Keratinocyte (primary cell): ENCODE measurements at regions not wholly inside any gene's neighbourhood (a gene's known extent, or its start where the extent isn't known, plus 50 kb on each side); places are given as distances from the start of the nearest gene placed in this dataset.
"Not testable (repeated sequence)": the region's sequence is repeated elsewhere in the genome, so short reads cannot be mapped to it uniquely, and the experiment has no call there.

Experiments used
- DNase-seq: peaks from one replicate; pipeline ENCODE4 v3.0.0-alpha.2; 2011; ENCODE audit warnings: low read depth, missing footprints, low spot score
- FAIRE-seq: peaks from 2 replicates; lab custom pipeline; 2011; peaks lifted over from hg19 to GRCh38; lab: Jason Lieb, UNC
- H2AFZ ChIP-seq: 2 replicates; pipeline ENCODE4 v1.6.0; 2012; ENCODE audit warnings: low read length, control low read depth, inconsistent platforms; ENCODE audit not compliant: control insufficient read depth
- H3K27ac ChIP-seq: 2 replicates; pipeline ENCODE4 v1.5.1; 2011; ENCODE audit warnings: low read length; ENCODE audit not compliant: control insufficient read depth, insufficient read depth
- H3K27me3 ChIP-seq: 3 replicates; pipeline ENCODE4 v1.6.0; 2011; ENCODE audit warnings: low read length; ENCODE audit not compliant: control insufficient read depth, insufficient read depth; ENCODE audit errors: extremely low read depth
- H3K36me3 ChIP-seq, 2 experiments: 2 replicates in 1 of 2; 3 replicates in 1 of 2; pipeline ENCODE4 v1.5.1; 2011; ENCODE audit warnings: low read length in 2 of 2, mild to moderate bottlenecking in 1 of 2; ENCODE audit not compliant: control insufficient read depth in 2 of 2, insufficient read depth in 2 of 2; ENCODE audit errors: extremely low read depth in 1 of 2
- H3K4me1 ChIP-seq: 3 replicates; pipeline ENCODE4 v1.5.1; 2011; ENCODE audit warnings: low read length; ENCODE audit not compliant: control insufficient read depth, insufficient read depth; ENCODE audit errors: extremely low read depth
- H3K4me2 ChIP-seq: 3 replicates; pipeline ENCODE4 v1.6.0; 2011; ENCODE audit warnings: low read depth, low read length; ENCODE audit not compliant: control insufficient read depth, insufficient read depth; ENCODE audit errors: extremely low read depth
- H3K4me3 ChIP-seq, 3 experiments: fragments of 200-600 bp in 1 of 3; sonication (generic) in 1 of 3; 2 replicates in 2 of 3; 3 replicates in 1 of 3; pipeline ENCODE4 v1.5.1; 2011 to 2016; ENCODE audit warnings: low read length in 3 of 3, mild to moderate bottlenecking in 3 of 3, control low read depth in 2 of 3, inconsistent platforms in 1 of 3, low read depth in 1 of 3, mixed read lengths in 1 of 3, mixed run types in 1 of 3, moderate library complexity in 1 of 3; ENCODE audit not compliant: control insufficient read depth in 2 of 3, insufficient read depth in 2 of 3; ENCODE audit errors: extremely low read depth in 1 of 3
- H3K79me2 ChIP-seq: 2 replicates; pipeline ENCODE4 v1.6.0; 2012; ENCODE audit warnings: low read length; ENCODE audit not compliant: control insufficient read depth, insufficient read depth
- H3K9ac ChIP-seq: 3 replicates; pipeline ENCODE4 v1.6.0; 2011; ENCODE audit warnings: low read length; ENCODE audit not compliant: control insufficient read depth, insufficient read depth; ENCODE audit errors: extremely low read depth
- H3K9me1 ChIP-seq: 3 replicates; pipeline ENCODE4 v1.6.0; 2011; ENCODE audit warnings: low read length; ENCODE audit not compliant: control insufficient read depth, insufficient read depth; ENCODE audit errors: extremely low read depth
- H3K9me3 ChIP-seq: 2 replicates; pipeline ENCODE4 v1.5.1; 2012; ENCODE audit warnings: low read depth, low read length; ENCODE audit not compliant: control insufficient read depth
- H4K20me1 ChIP-seq: 3 replicates; pipeline ENCODE4 v1.6.0; 2011; ENCODE audit warnings: low read length; ENCODE audit not compliant: control insufficient read depth, insufficient read depth; ENCODE audit errors: extremely low read depth
- EZH2 ChIP-seq: IDR thresholded peaks from one replicate; pipeline ENCODE4 v1.6.1; 2012; ENCODE audit warnings: inconsistent platforms, mild to moderate bottlenecking, low read length, moderate library complexity
- dilution Hi-C: fragments of 300-500 bp; cut with MboI; formaldehyde crosslinking; loops from one replicate; pipeline ENCODE4 v1.7.0; 2020; ENCODE audit warnings: low sequenced_read_pairs; ENCODE audit not compliant: extremely low pct_ligation_motif_present
- TF ChIP-seq, protein P1 (sequence below), 3 experiments: IDR thresholded peaks in 1 of 3; conservative IDR thresholded peaks in 1 of 3; optimal IDR thresholded peaks in 1 of 3; 2 replicates in 2 of 3; 3 replicates in 1 of 3; pipeline versions ENCODE3 to v1.5.1; 2011; ENCODE audit warnings: low read length in 3 of 3, mild to moderate bottlenecking in 3 of 3, moderate library complexity in 2 of 3, control low read depth in 1 of 3, inconsistent platforms in 1 of 3; ENCODE audit not compliant: insufficient read depth in 2 of 3; ENCODE audit errors: extremely low read depth in 1 of 3

DNA sequence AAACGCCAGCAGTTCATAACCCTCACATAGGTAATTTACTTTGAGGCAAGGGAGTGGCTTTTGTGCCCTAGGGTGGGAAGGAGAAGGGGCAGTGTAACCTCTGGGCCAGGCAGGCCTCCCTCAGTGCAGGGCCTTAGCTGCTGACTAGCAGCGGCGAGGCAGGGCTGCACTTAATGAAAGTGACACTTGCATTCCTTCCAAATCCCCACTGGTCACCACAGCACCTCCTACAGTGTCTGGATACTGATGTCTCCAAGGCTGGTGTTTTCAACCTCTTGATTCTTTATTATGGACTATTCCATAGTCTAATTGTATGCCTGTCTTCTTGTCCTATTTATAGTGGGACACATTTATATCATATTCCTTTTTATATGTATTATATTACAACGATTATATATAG lies 152.7 kb downstream of the LY86 start:
- Histone ChIP-seq H3K79me2 (no peaks in the 10 kb centered on the region), H3K27ac (no peak overlapping the region), H3K4me3 (no peak overlapping the region), H3K9me1 (no peaks in the 10 kb centered on the region), H3K9me3 (no peaks in the 10 kb centered on the region), H3K4me2 (no peak overlapping the region), H3K4me1 (no peaks in the 10 kb centered on the region), H3K27me3 (no peaks in the 10 kb centered on the region), H3K9ac (no peak overlapping the region), H3K36me3 (no peaks in the 10 kb centered on the region), H4K20me1 (no peaks in the 10 kb centered on the region), H2AFZ (no peak overlapping the region)
- dilution Hi-C loops = no loop called here
- FAIRE-seq (no peak), DNase-seq (no peak)
- TF ChIP-seq EZH2 = no peak

DNA sequence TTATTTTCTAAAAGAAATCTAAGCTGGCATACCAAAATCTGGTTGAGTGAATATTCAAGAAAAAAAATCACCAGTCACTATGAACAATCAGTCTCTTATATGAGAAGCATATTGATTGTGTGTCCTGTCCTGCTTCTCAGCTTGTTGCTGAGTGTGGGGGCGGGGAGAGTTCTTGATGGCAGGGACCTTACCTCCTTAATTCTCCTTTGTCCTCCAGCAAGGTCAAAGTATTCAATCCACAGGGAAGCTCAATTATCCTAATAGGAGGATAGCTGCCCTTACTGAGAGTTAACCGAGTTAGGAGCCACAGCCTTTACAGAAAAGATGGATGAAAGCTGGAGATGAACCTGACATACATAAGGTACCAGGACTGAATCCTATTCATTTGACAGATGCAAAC lies 154.0 kb downstream of the LY86 start:
- H4K20me1 ChIP-seq = no peaks in the 10 kb centered on the region
- TF ChIP-seq, protein P1, sequence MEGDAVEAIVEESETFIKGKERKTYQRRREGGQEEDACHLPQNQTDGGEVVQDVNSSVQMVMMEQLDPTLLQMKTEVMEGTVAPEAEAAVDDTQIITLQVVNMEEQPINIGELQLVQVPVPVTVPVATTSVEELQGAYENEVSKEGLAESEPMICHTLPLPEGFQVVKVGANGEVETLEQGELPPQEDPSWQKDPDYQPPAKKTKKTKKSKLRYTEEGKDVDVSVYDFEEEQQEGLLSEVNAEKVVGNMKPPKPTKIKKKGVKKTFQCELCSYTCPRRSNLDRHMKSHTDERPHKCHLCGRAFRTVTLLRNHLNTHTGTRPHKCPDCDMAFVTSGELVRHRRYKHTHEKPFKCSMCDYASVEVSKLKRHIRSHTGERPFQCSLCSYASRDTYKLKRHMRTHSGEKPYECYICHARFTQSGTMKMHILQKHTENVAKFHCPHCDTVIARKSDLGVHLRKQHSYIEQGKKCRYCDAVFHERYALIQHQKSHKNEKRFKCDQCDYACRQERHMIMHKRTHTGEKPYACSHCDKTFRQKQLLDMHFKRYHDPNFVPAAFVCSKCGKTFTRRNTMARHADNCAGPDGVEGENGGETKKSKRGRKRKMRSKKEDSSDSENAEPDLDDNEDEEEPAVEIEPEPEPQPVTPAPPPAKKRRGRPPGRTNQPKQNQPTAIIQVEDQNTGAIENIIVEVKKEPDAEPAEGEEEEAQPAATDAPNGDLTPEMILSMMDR (optimal IDR thresholded peaks at IDR 0.05 in 1 of 3, IDR thresholded peaks at IDR 0.05 in 1 of 3, conservative IDR thresholded peaks at IDR 0.05 in 1 of 3; ENCODE audit: extremely low read depth in 1 of 3, insufficient read depth in 2 of 3, low read length in 3 of 3) = no peak
- TF ChIP-seq EZH2 = no peak
- FAIRE-seq (no peak), DNase-seq (no peak)
- no peak overlapping the region for H3K4me2 ChIP-seq
- no peaks in the 10 kb centered on the region for H3K36me3 ChIP-seq
- no peaks in the 10 kb centered on the region for H3K27me3 ChIP-seq
- no peaks in the 10 kb centered on the region for H3K4me1 ChIP-seq
- no peaks in the 10 kb centered on the region for H3K9me1 ChIP-seq
- dilution Hi-C loops = no loop called here
- H3K9ac ChIP-seq = no peak overlapping the region
- H3K79me2 ChIP-seq = no peaks in the 10 kb centered on the region
- no peaks in the 10 kb centered on the region for H3K9me3 ChIP-seq
- H3K4me3 ChIP-seq = no peak overlapping the region
- no peak overlapping the region for H3K27ac ChIP-seq
- no peak overlapping the region for H2AFZ ChIP-seq

DNA sequence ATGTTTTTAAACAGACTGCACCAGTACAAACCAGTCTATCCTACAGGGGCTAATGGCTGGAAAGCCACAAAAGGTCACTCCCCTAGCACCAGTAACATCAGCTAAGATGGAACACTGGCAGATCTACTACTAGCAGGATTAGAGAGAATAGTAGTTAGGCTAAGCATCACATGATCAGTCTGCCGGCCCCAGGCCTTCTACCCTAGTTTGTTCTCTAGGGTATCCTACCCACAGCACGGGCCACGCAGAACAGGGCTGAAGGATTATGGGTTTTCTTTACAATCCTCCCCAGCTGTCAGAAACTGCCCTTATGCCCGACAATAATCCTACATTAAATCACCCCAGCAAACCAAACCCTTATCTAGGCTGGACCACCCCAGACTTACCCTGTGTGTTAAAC lies 156.0 kb downstream of the LY86 start:
- Histone ChIP-seq H2AFZ (no peak overlapping the region), H3K4me1 (peaks cover 2% of the 10 kb centered on the region), H3K27ac (no peak overlapping the region), H3K79me2 (no peaks in the 10 kb centered on the region), H3K36me3 (no peaks in the 10 kb centered on the region), H4K20me1 (no peaks in the 10 kb centered on the region), H3K4me2 (no peak overlapping the region), H3K4me3 (no peak overlapping the region), H3K9me1 (no peaks in the 10 kb centered on the region), H3K27me3 (no peaks in the 10 kb centered on the region), H3K9me3 (no peaks in the 10 kb centered on the region), H3K9ac (no peak overlapping the region)
- TF ChIP-seq EZH2 = no peak
- TF ChIP-seq, protein P1 (optimal IDR thresholded peaks at IDR 0.05 in 1 of 3, IDR thresholded peaks at IDR 0.05 in 1 of 3, conservative IDR thresholded peaks at IDR 0.05 in 1 of 3; ENCODE audit: extremely low read depth in 1 of 3, insufficient read depth in 2 of 3, low read length in 3 of 3) = no peak
- DNase-seq = no peak
- no peak for FAIRE-seq
- dilution Hi-C loops = no loop called here

DNA sequence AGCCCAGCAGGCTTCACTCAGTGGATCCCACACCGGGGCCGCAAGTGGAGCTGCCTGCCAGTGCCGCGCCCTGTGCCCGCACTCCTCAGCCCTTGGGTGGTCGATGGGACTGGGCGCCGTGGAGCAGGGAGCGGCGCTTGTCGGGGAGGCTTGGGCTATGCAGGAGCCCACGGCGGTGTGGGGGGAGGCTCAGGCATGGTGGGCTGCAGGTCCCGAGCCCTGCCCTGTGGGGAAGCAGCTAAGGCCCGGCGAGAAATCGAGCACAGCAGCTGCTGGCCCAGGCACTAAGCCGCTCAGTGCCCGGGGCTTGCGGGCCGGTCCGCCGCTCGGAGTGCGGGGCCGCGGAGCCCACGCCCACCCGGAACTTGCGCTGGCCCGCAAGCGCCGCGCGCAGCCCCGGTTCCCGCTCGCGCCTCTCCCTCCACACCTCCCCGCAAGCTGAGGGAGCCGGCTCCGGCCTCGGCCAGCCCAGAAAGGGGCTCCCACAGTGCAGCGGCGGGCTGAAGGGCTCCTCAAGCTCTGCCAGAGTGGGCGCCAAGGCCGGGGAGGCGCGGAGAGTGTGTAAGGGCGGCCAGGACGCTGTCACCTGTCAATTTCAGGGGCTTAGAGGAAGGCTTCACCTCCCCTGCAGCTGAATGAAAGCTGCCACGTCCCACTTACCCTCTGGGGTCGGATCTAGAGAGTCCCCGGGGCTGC lies 157.3 kb downstream of the LY86 start:
- H3K36me3 ChIP-seq, H2AFZ ChIP-seq, H3K4me2 ChIP-seq, H3K4me3 ChIP-seq, H3K9me1 ChIP-seq, H3K27me3 ChIP-seq, FAIRE-seq, H3K27ac ChIP-seq, H4K20me1 ChIP-seq, DNase-seq, H3K9ac ChIP-seq, H3K79me2 ChIP-seq, H3K4me1 ChIP-seq, H3K9me3 ChIP-seq, dilution Hi-C loops: not testable (repeated sequence)
